RWPE1 (cell line): ENCODE measurements at regions not wholly inside any gene's neighbourhood (a gene's known extent, or its start where the extent isn't known, plus 50 kb on each side); places are given as distances from the start of the nearest gene placed in this dataset.

Experiments used
- CTCF ChIA-PET: fragments of 350-600 bp; sonication (Branson Sonifier 250); formaldehyde crosslinking; extraction: SDS; loops from one replicate; lab custom pipeline; 2021; lab: Yijun Ruan, JAX
- POLR2A ChIA-PET: fragments of 400-600 bp; formaldehyde crosslinking; extraction: SDS; loops from one replicate; lab custom pipeline; 2020; ENCODE audit warnings: antibody characterized with exemption; ENCODE audit not compliant: low non-redundant PET; lab: Yijun Ruan, JAX
- DNase-seq: peaks from one replicate; pipeline ENCODE4 v3.0.0; 2012; ENCODE audit warnings: low spot score
- H3K27ac ChIP-seq: fragments of 450-650 bp; 2 replicates; pipeline ENCODE4 v1.5.1; 2017
- CTCF ChIP-seq: fragments of 450-650 bp; conservative IDR thresholded peaks from 2 replicates; pipeline ENCODE4 v1.5.1; 2017; ENCODE audit warnings: low read depth, mild to moderate bottlenecking

GRCh38 chr13:22198641-22199217 is 527.9 kb downstream of the FGF9 start:
- no peak for DNase-seq
- no peak overlapping the region for H3K27ac ChIP-seq
- CTCF ChIA-PET: no interaction called here
- no peak for TF ChIP-seq CTCF
- POLR2A ChIA-PET: no interaction called here

- ChIA-PET CTCF (no interaction called here), POLR2A (no interaction called here)
- DNase-seq: no peak
- H3K27ac ChIP-seq: no peak overlapping the region
- no peak for TF ChIP-seq CTCF
Measured at GRCh38 chr13:22200440-22200839, 529.6 kb downstream of the FGF9 start.

- POLR2A ChIA-PET: no interaction called here
Measured at GRCh38 chr13:22201375-22201925, 530.6 kb downstream of the FGF9 start.

GRCh38 chr13:22210134-22210930 is 539.5 kb downstream of the FGF9 start:
- CTCF ChIA-PET: interaction anchor here (0.5 kb wide), 1 partner anchor 1019 kb away, joined by 3 read pairs; no protein-coding TSS in a partner anchor
- POLR2A ChIA-PET: no interaction called here
- TF ChIP-seq CTCF: no peak

More at GRCh38 chr13:22201375-22201925, 530.6 kb downstream of the FGF9 start:
- CTCF ChIA-PET: no interaction called here
- no peak for TF ChIP-seq CTCF
- no peak overlapping the region for H3K27ac ChIP-seq
- DNase-seq: no peak

GRCh38 chr13:22211876-22212275 is 541.0 kb downstream of the FGF9 start:
- no peak for TF ChIP-seq CTCF
- POLR2A ChIA-PET: no interaction called here
- no peak for DNase-seq
- no peak overlapping the region for H3K27ac ChIP-seq
- CTCF ChIA-PET: no interaction called here

More at GRCh38 chr13:22210134-22210930, 539.5 kb downstream of the FGF9 start:
- H3K27ac ChIP-seq: no peak overlapping the region
- no peak for DNase-seq

- ChIA-PET POLR2A (no interaction called here), CTCF (no interaction called here)
- no peak for TF ChIP-seq CTCF
- no peak for DNase-seq
- H3K27ac ChIP-seq: no peak overlapping the region
Measured at GRCh38 chr13:22212576-22212975, 541.7 kb downstream of the FGF9 start.
